Endodermal cell (in vitro differentiated cells): ENCODE measurements at regions not wholly inside any gene's neighbourhood (a gene's known extent, or its start where the extent isn't known, plus 50 kb on each side); places are given as distances from the start of the nearest gene placed in this dataset.

Experiments
- DNase-seq: peaks from one replicate; pipeline ENCODE4 v3.0.0-alpha.2; 2017
- H3K27ac ChIP-seq: 2 replicates; pipeline ENCODE4 v1.5.1; 2013; ENCODE audit warnings: mild to moderate bottlenecking, low read depth, low read length, moderate library complexity
- H3K27me3 ChIP-seq: 2 replicates; pipeline ENCODE4 v1.6.1; 2013; ENCODE audit warnings: mild to moderate bottlenecking, low read length, moderate library complexity; ENCODE audit not compliant: insufficient read depth, control insufficient read depth, poor library complexity, severe bottlenecking
- H3K36me3 ChIP-seq: 2 replicates; pipeline ENCODE4 v1.7.0; 2013; ENCODE audit warnings: mild to moderate bottlenecking, low read length, moderate library complexity; ENCODE audit not compliant: control insufficient read depth, insufficient read depth
- H3K4me1 ChIP-seq: one replicate; pipeline ENCODE4 v1.7.0; 2013; ENCODE audit warnings: low read length; ENCODE audit not compliant: control insufficient read depth, insufficient read depth
- H3K4me3 ChIP-seq: 2 replicates; pipeline ENCODE4 v1.5.1; 2013; ENCODE audit warnings: mild to moderate bottlenecking, low read length, moderate library complexity
- H3K9ac ChIP-seq: 2 replicates; pipeline ENCODE4 v1.6.1; 2013; ENCODE audit warnings: mild to moderate bottlenecking, low read length, moderate library complexity; ENCODE audit not compliant: poor library complexity, severe bottlenecking; ENCODE audit errors: extremely low read depth
- H3K9me3 ChIP-seq: 2 replicates; pipeline ENCODE4 v1.6.1; 2013; ENCODE audit warnings: mild to moderate bottlenecking, low read length, moderate library complexity; ENCODE audit not compliant: control insufficient read depth
- H3K27ac Mint-ChIP-seq: 2 replicates; pipeline ENCODE4 v1.8.0; 2020; ENCODE audit warnings: mixed read lengths
- H3K27me3 Mint-ChIP-seq: 2 replicates; pipeline ENCODE4 v1.8.0; 2021; ENCODE audit warnings: mild to moderate bottlenecking, mixed read lengths; ENCODE audit not compliant: insufficient read depth
- H3K36me3 Mint-ChIP-seq: 2 replicates; pipeline ENCODE4 v1.8.0; 2020; ENCODE audit warnings: low read depth, mixed read lengths
- H3K4me1 Mint-ChIP-seq: 2 replicates; pipeline ENCODE4 v1.8.0; 2020; ENCODE audit warnings: mixed read lengths
- H3K4me3 Mint-ChIP-seq: 2 replicates; pipeline ENCODE4 v1.8.0; 2020; ENCODE audit warnings: mild to moderate bottlenecking, moderate library complexity, mixed read lengths
- H3K9me3 Mint-ChIP-seq: 2 replicates; pipeline ENCODE4 v1.8.0; 2020; ENCODE audit warnings: mild to moderate bottlenecking, mixed read lengths
- CTCF ChIP-seq: fragments of 200-600 bp; sonication (generic); conservative IDR thresholded peaks from 2 replicates; pipeline ENCODE4 v1.5.0; 2021; ENCODE audit warnings: antibody characterized with exemption, mild to moderate bottlenecking
- WGBS, 2 experiments: methylation state at CpG; one replicate each; pipeline versions ENCODE4 v1.1.5 to v1.1.7; 2013; ENCODE audit warnings: missing lambda C conversion rate in 2 of 2, mixed read lengths in 1 of 2; ENCODE audit not compliant: insufficient coverage in 1 of 2, insufficient read length in 1 of 2; 5-methylcytosine and 5-hydroxymethylcytosine counted together

GRCh38 chr7:133132906-133133305 is 51.0 kb upstream of the CHCHD3 start:
- peaks cover 10% of the 10 kb centered on the region for H3K27me3 Mint-ChIP-seq
- Histone ChIP-seq H3K4me3 (no peak overlapping the region), H3K9ac (no peak overlapping the region), H3K9me3 (no peaks in the 10 kb centered on the region), H3K27me3 (no peaks in the 10 kb centered on the region), H3K36me3 (no peaks in the 10 kb centered on the region), H3K4me1 (no peaks in the 10 kb centered on the region), H3K27ac (no peak overlapping the region)
- whole genome bisulfite sequencing, 2 experiments = 91 to 100% methylated on average over 1 to 4 of the region's 4 CpGs
- TF ChIP-seq CTCF = no peak
- peaks cover 2% of the 10 kb centered on the region for H3K9me3 Mint-ChIP-seq
- no peak overlapping the region for H3K27ac Mint-ChIP-seq
- H3K4me1 Mint-ChIP-seq = no peaks in the 10 kb centered on the region
- H3K4me3 Mint-ChIP-seq = no peak overlapping the region
- no peaks in the 10 kb centered on the region for H3K36me3 Mint-ChIP-seq
- no peak for DNase-seq

- no peak overlapping the region for H3K4me3 Mint-ChIP-seq
- H3K9me3 ChIP-seq = no peaks in the 10 kb centered on the region
- H3K27me3 Mint-ChIP-seq = peaks cover 10% of the 10 kb centered on the region
Measured at GRCh38 chr7:133134810-133135209, 52.9 kb upstream of the CHCHD3 start.

GRCh38 chr7:133135451-133135850 is 53.6 kb upstream of the CHCHD3 start:
- Mint-ChIP-seq H3K36me3 (no peaks in the 10 kb centered on the region), H3K4me1 (no peaks in the 10 kb centered on the region), H3K27ac (no peak overlapping the region), H3K9me3 (no peaks in the 10 kb centered on the region), H3K4me3 (no peak overlapping the region), H3K27me3 (peaks cover 7% of the 10 kb centered on the region)
- 63 to 90% methylated on average over 1 of the region's 1 CpG for WGBS, 2 experiments
- no peaks in the 10 kb centered on the region for H3K4me1 ChIP-seq
- H3K36me3 ChIP-seq = no peaks in the 10 kb centered on the region
- H3K9me3 ChIP-seq = no peaks in the 10 kb centered on the region
- no peak for DNase-seq
- no peak for TF ChIP-seq CTCF
- no peak overlapping the region for H3K9ac ChIP-seq
- no peak overlapping the region for H3K4me3 ChIP-seq
- H3K27me3 ChIP-seq = no peaks in the 10 kb centered on the region
- H3K27ac ChIP-seq = no peak overlapping the region

More at GRCh38 chr7:133134810-133135209, 52.9 kb upstream of the CHCHD3 start:
- Histone ChIP-seq H3K27me3 (no peaks in the 10 kb centered on the region), H3K9ac (no peak overlapping the region), H3K27ac (no peak overlapping the region), H3K4me3 (no peak overlapping the region), H3K36me3 (no peaks in the 10 kb centered on the region), H3K4me1 (no peaks in the 10 kb centered on the region)
- DNase-seq = no peak
- H3K9me3 Mint-ChIP-seq = peaks cover 2% of the 10 kb centered on the region
- H3K36me3 Mint-ChIP-seq = no peaks in the 10 kb centered on the region
- H3K4me1 Mint-ChIP-seq = no peaks in the 10 kb centered on the region
- TF ChIP-seq CTCF = no peak
- no peak overlapping the region for H3K27ac Mint-ChIP-seq
